SJSA1 (cell line): ENCODE measurements at regions not wholly inside any gene's neighbourhood (a gene's known extent, or its start where the extent isn't known, plus 50 kb on each side); places are given as distances from the start of the nearest gene placed in this dataset.

Experiments used
- DNase-seq, 2 experiments: peaks; one replicate each; pipeline ENCODE4 v3.0.0-alpha.2; 2015 to 2020; ENCODE audit warnings: low spot score in 2 of 2, low read depth in 1 of 2
- H3K27ac ChIP-seq: fragments of 250-450 bp; sonication (Bioruptor Pico); 2 replicates; pipeline ENCODE4 v1.5.1; 2020; ENCODE audit warnings: mild to moderate bottlenecking, moderate library complexity
- H3K27me3 ChIP-seq: fragments of 250-450 bp; sonication (Bioruptor Pico); replicated peaks from 2 replicates; pipeline ENCODE4 v1.5.1; 2020; ENCODE audit warnings: mild to moderate bottlenecking, moderate library complexity
- H3K36me3 ChIP-seq: fragments of 250-450 bp; sonication (Bioruptor Pico); 2 replicates; pipeline ENCODE4 v1.5.1; 2020; ENCODE audit warnings: mild to moderate bottlenecking
- H3K4me1 ChIP-seq: fragments of 250-450 bp; sonication (Bioruptor Pico); replicated peaks from 2 replicates; pipeline ENCODE4 v1.6.1; 2021; ENCODE audit warnings: mild to moderate bottlenecking
- H3K4me3 ChIP-seq: fragments of 250-450 bp; sonication (Bioruptor Pico); 2 replicates; pipeline ENCODE4 v1.5.1; 2020; ENCODE audit warnings: mild to moderate bottlenecking
- H3K9me3 ChIP-seq: fragments of 250-450 bp; sonication (Bioruptor Pico); replicated peaks from 2 replicates; pipeline ENCODE4 v1.5.1; 2020; ENCODE audit warnings: mild to moderate bottlenecking

GRCh38 chr5:155908543-155908942 is 418.4 kb upstream of the SGCD start:
- no peak overlapping the region for H3K4me3 ChIP-seq
- no peaks in the 10 kb centered on the region for H3K27me3 ChIP-seq
- 0 out of 2 replicates have a peak, but pooled peaks cover 2% of the 10 kb centered on the region for H3K9me3 ChIP-seq
- H3K27ac ChIP-seq = no peak overlapping the region
- H3K4me1 ChIP-seq = no peaks in the 10 kb centered on the region
- no peaks in the 10 kb centered on the region for H3K36me3 ChIP-seq
- no peak for DNase-seq

- Histone ChIP-seq H3K36me3 (no peaks in the 10 kb centered on the region), H3K27me3 (no peaks in the 10 kb centered on the region), H3K4me3 (no peak overlapping the region), H3K27ac (no peak overlapping the region), H3K4me1 (no peaks in the 10 kb centered on the region), H3K9me3 (peaks cover under 1% of the 10 kb centered on the region; the same call in 1 of the 2 replicates)
- DNase-seq = no peak
Measured at GRCh38 chr5:155912291-155912690, 414.7 kb upstream of the SGCD start.

DNA sequence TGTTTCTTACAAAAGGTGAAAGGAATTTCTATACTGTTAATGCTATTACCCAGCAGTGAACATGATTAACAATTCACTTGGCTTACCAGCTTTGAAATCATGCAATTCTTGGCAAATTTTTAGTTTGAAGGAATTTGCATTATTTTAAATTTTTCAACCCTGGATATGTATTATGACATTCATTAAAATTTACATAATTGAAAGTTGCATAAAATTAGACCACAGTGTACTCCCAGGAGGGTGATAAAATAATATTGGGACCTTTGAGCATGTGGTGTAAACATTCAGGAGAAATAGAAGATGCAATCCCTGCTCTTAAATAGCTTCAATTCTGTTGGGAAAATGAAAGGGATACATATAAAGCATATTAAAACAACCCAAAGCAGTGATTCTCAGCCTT is 412.2 kb upstream of the SGCD start:
- Histone ChIP-seq H3K36me3 (no peaks in the 10 kb centered on the region), H3K4me3 (no peak overlapping the region), H3K4me1 (no peaks in the 10 kb centered on the region), H3K27me3 (no peaks in the 10 kb centered on the region), H3K9me3 (no peaks in the 10 kb centered on the region; the same call in 1 of the 2 replicates), H3K27ac (no peak overlapping the region)
- DNase-seq = no peak

- DNase-seq = no peak
- Histone ChIP-seq H3K27ac (no peak overlapping the region), H3K36me3 (no peaks in the 10 kb centered on the region), H3K4me3 (no peak overlapping the region), H3K9me3 (no peaks in the 10 kb centered on the region; the same call in 1 of the 2 replicates), H3K27me3 (no peaks in the 10 kb centered on the region), H3K4me1 (no peaks in the 10 kb centered on the region)
Measured at GRCh38 chr5:155915601-155916000, 411.4 kb upstream of the SGCD start.

GRCh38 chr5:155919126-155919525 is 407.8 kb upstream of the SGCD start:
- H3K27ac ChIP-seq = no peak overlapping the region
- H3K27me3 ChIP-seq = no peaks in the 10 kb centered on the region
- H3K9me3 ChIP-seq = no peaks in the 10 kb centered on the region; the same call in 1 of the 2 replicates
- no peaks in the 10 kb centered on the region for H3K36me3 ChIP-seq
- no peak overlapping the region for H3K4me3 ChIP-seq
- DNase-seq = no peak
- H3K4me1 ChIP-seq = no peaks in the 10 kb centered on the region

DNA sequence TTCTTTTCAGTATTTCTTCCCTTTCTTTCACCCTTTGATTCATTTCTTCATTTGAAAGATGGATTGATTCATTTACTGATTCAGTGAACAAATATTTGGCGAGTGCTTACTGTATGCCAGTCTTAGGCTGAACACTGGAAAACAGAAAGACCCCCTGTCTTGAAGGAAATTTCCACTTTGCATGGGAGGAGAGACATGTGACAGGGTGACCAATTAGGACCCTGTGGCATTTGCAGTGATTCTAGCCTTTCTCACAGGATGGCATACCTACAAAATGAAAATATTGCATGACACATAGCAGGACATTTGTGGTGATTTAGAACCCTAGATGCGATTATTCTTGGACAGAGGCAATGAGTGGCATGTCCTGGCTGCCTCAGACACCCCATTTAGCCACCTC is 407.2 kb upstream of the SGCD start:
- no peak for DNase-seq
- Histone ChIP-seq H3K36me3 (no peaks in the 10 kb centered on the region), H3K27me3 (no peaks in the 10 kb centered on the region)

GRCh38 chr5:155921621-155922020 is 405.3 kb upstream of the SGCD start:
- DNase-seq = no peak
- H3K27ac ChIP-seq = no peak overlapping the region
- no peak overlapping the region for H3K4me3 ChIP-seq

More for the DNA sequence above, 407.2 kb upstream of the SGCD start:
- no peaks in the 10 kb centered on the region; the same call in 1 of the 2 replicates for H3K9me3 ChIP-seq
- H3K4me1 ChIP-seq = no peaks in the 10 kb centered on the region
- no peak overlapping the region for H3K4me3 ChIP-seq
- H3K27ac ChIP-seq = no peak overlapping the region

GRCh38 chr5:155923784-155924183 is 403.2 kb upstream of the SGCD start:
- H3K9me3 ChIP-seq = no peaks in the 10 kb centered on the region
- DNase-seq = no peak
- no peaks in the 10 kb centered on the region for H3K27me3 ChIP-seq
- no peaks in the 10 kb centered on the region for H3K36me3 ChIP-seq
- H3K27ac ChIP-seq = no peak overlapping the region
- no peaks in the 10 kb centered on the region for H3K4me1 ChIP-seq
- H3K4me3 ChIP-seq = no peak overlapping the region

More at GRCh38 chr5:155921621-155922020, 405.3 kb upstream of the SGCD start:
- no peaks in the 10 kb centered on the region; the same call in 1 of the 2 replicates for H3K9me3 ChIP-seq
- H3K27me3 ChIP-seq = no peaks in the 10 kb centered on the region
- H3K4me1 ChIP-seq = no peaks in the 10 kb centered on the region
- H3K36me3 ChIP-seq = no peaks in the 10 kb centered on the region

DNA sequence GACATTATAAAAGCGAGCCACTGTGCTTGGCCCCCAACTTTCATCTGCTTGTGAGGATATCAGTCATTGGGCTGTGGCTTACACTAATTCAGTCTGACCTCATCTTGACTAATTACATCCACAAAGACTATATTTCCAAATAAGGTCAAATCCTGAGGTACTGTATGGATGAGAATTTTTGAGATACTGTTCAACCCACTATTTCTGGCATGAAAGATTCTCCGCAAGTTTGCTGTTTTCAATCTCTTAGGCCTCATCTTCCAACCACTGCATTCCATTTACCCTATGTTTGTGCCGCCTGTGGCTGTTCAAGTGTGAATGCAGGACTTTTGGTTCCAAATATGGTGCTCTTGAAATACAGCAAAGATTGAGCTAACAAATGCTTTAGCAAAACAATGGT is 400.9 kb upstream of the SGCD start:
- Histone ChIP-seq H3K9me3 (no peaks in the 10 kb centered on the region), H3K36me3 (no peaks in the 10 kb centered on the region), H3K4me1 (no peaks in the 10 kb centered on the region), H3K27me3 (no peaks in the 10 kb centered on the region), H3K27ac (no peak overlapping the region), H3K4me3 (no peak overlapping the region)
- no peak for DNase-seq

- Histone ChIP-seq H3K4me3 (no peak overlapping the region), H3K27ac (no peak overlapping the region), H3K9me3 (no peaks in the 10 kb centered on the region), H3K4me1 (no peaks in the 10 kb centered on the region), H3K36me3 (no peaks in the 10 kb centered on the region), H3K27me3 (no peaks in the 10 kb centered on the region)
- DNase-seq = no peak
Measured at GRCh38 chr5:155926766-155927165, 400.2 kb upstream of the SGCD start.

GRCh38 chr5:155929112-155929511 is 397.9 kb upstream of the SGCD start:
- no peaks in the 10 kb centered on the region for H3K27me3 ChIP-seq
- no peaks in the 10 kb centered on the region for H3K4me1 ChIP-seq
- no peak overlapping the region for H3K4me3 ChIP-seq
- no peak for DNase-seq
- no peak overlapping the region for H3K27ac ChIP-seq
- no peaks in the 10 kb centered on the region for H3K36me3 ChIP-seq
- no peaks in the 10 kb centered on the region for H3K9me3 ChIP-seq

DNA sequence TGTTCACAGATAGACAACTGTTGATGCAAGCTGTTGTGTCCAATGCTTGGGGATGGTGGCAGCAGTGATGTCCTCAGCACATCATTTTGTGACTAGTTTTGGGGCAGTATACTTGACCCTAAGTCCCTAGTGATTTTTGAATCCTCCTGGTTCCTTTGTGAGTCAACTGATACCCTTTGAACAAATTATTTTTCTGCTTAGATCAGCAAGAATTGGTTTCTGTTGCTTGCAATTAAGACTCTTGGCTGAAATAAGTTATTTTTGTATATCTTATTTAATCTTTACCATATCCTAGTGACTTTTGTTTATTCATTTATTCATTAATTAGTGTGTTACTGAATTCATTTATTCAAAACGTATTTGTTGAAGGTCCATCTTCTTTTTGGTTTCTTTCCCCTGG is 392.0 kb upstream of the SGCD start:
- Histone ChIP-seq H3K9me3 (peaks cover 5% of the 10 kb centered on the region; the same call in 1 of the 2 replicates), H3K4me1 (no peaks in the 10 kb centered on the region), H3K27me3 (no peaks in the 10 kb centered on the region), H3K36me3 (no peaks in the 10 kb centered on the region), H3K27ac (no peak overlapping the region), H3K4me3 (no peak overlapping the region)
- no peak for DNase-seq

GRCh38 chr5:155935723-155936122 is 391.2 kb upstream of the SGCD start:
- Histone ChIP-seq H3K36me3 (no peaks in the 10 kb centered on the region), H3K27ac (no peak overlapping the region), H3K9me3 (peaks cover 5% of the 10 kb centered on the region; the same call in 1 of the 2 replicates), H3K4me1 (no peaks in the 10 kb centered on the region), H3K27me3 (no peaks in the 10 kb centered on the region), H3K4me3 (no peak overlapping the region)
- DNase-seq = no peak

GRCh38 chr5:155936520-155937406 is 390.2 kb upstream of the SGCD start:
- Histone ChIP-seq H3K9me3 (peaks cover 5% of the 10 kb centered on the region; the same call in 1 of the 2 replicates), H3K36me3 (no peaks in the 10 kb centered on the region), H3K27me3 (no peaks in the 10 kb centered on the region), H3K4me1 (no peaks in the 10 kb centered on the region), H3K27ac (no peak overlapping the region), H3K4me3 (no peak overlapping the region)
- no peak for DNase-seq
